Keratinocyte (primary cell): ENCODE measurements at regions not wholly inside any gene's neighbourhood (a gene's known extent, or its start where the extent isn't known, plus 50 kb on each side); places are given as distances from the start of the nearest gene placed in this dataset.

Source experiments
- DNase-seq: peaks from one replicate; pipeline ENCODE4 v3.0.0-alpha.2; 2011; ENCODE audit warnings: low read depth, missing footprints, low spot score
- FAIRE-seq: peaks from 2 replicates; lab custom pipeline; 2011; peaks lifted over from hg19 to GRCh38; lab: Jason Lieb, UNC
- H2AFZ ChIP-seq: 2 replicates; pipeline ENCODE4 v1.6.0; 2012; ENCODE audit warnings: low read length, control low read depth, inconsistent platforms; ENCODE audit not compliant: control insufficient read depth
- H3K27ac ChIP-seq: 2 replicates; pipeline ENCODE4 v1.5.1; 2011; ENCODE audit warnings: low read length; ENCODE audit not compliant: control insufficient read depth, insufficient read depth
- H3K27me3 ChIP-seq: 3 replicates; pipeline ENCODE4 v1.6.0; 2011; ENCODE audit warnings: low read length; ENCODE audit not compliant: control insufficient read depth, insufficient read depth; ENCODE audit errors: extremely low read depth
- H3K36me3 ChIP-seq, 2 experiments: 2 replicates in 1 of 2; 3 replicates in 1 of 2; pipeline ENCODE4 v1.5.1; 2011; ENCODE audit warnings: low read length in 2 of 2, mild to moderate bottlenecking in 1 of 2; ENCODE audit not compliant: control insufficient read depth in 2 of 2, insufficient read depth in 2 of 2; ENCODE audit errors: extremely low read depth in 1 of 2
- H3K4me1 ChIP-seq: 3 replicates; pipeline ENCODE4 v1.5.1; 2011; ENCODE audit warnings: low read length; ENCODE audit not compliant: control insufficient read depth, insufficient read depth; ENCODE audit errors: extremely low read depth
- H3K4me2 ChIP-seq: 3 replicates; pipeline ENCODE4 v1.6.0; 2011; ENCODE audit warnings: low read depth, low read length; ENCODE audit not compliant: control insufficient read depth, insufficient read depth; ENCODE audit errors: extremely low read depth
- H3K4me3 ChIP-seq, 3 experiments: fragments of 200-600 bp in 1 of 3; sonication (generic) in 1 of 3; 2 replicates in 2 of 3; 3 replicates in 1 of 3; pipeline ENCODE4 v1.5.1; 2011 to 2016; ENCODE audit warnings: low read length in 3 of 3, mild to moderate bottlenecking in 3 of 3, control low read depth in 2 of 3, inconsistent platforms in 1 of 3, low read depth in 1 of 3, mixed read lengths in 1 of 3, mixed run types in 1 of 3, moderate library complexity in 1 of 3; ENCODE audit not compliant: control insufficient read depth in 2 of 3, insufficient read depth in 2 of 3; ENCODE audit errors: extremely low read depth in 1 of 3
- H3K79me2 ChIP-seq: 2 replicates; pipeline ENCODE4 v1.6.0; 2012; ENCODE audit warnings: low read length; ENCODE audit not compliant: control insufficient read depth, insufficient read depth
- H3K9ac ChIP-seq: 3 replicates; pipeline ENCODE4 v1.6.0; 2011; ENCODE audit warnings: low read length; ENCODE audit not compliant: control insufficient read depth, insufficient read depth; ENCODE audit errors: extremely low read depth
- H3K9me1 ChIP-seq: 3 replicates; pipeline ENCODE4 v1.6.0; 2011; ENCODE audit warnings: low read length; ENCODE audit not compliant: control insufficient read depth, insufficient read depth; ENCODE audit errors: extremely low read depth
- H3K9me3 ChIP-seq: 2 replicates; pipeline ENCODE4 v1.5.1; 2012; ENCODE audit warnings: low read depth, low read length; ENCODE audit not compliant: control insufficient read depth
- H4K20me1 ChIP-seq: 3 replicates; pipeline ENCODE4 v1.6.0; 2011; ENCODE audit warnings: low read length; ENCODE audit not compliant: control insufficient read depth, insufficient read depth; ENCODE audit errors: extremely low read depth
- EZH2 ChIP-seq: IDR thresholded peaks from one replicate; pipeline ENCODE4 v1.6.1; 2012; ENCODE audit warnings: inconsistent platforms, mild to moderate bottlenecking, low read length, moderate library complexity
- dilution Hi-C: fragments of 300-500 bp; cut with MboI; formaldehyde crosslinking; loops from one replicate; pipeline ENCODE4 v1.7.0; 2020; ENCODE audit warnings: low sequenced_read_pairs; ENCODE audit not compliant: extremely low pct_ligation_motif_present
- TF ChIP-seq, protein P1 (sequence below), 3 experiments: IDR thresholded peaks in 1 of 3; conservative IDR thresholded peaks in 1 of 3; optimal IDR thresholded peaks in 1 of 3; 2 replicates in 2 of 3; 3 replicates in 1 of 3; pipeline versions ENCODE3 to v1.5.1; 2011; ENCODE audit warnings: low read length in 3 of 3, mild to moderate bottlenecking in 3 of 3, moderate library complexity in 2 of 3, control low read depth in 1 of 3, inconsistent platforms in 1 of 3; ENCODE audit not compliant: insufficient read depth in 2 of 3; ENCODE audit errors: extremely low read depth in 1 of 3

DNA sequence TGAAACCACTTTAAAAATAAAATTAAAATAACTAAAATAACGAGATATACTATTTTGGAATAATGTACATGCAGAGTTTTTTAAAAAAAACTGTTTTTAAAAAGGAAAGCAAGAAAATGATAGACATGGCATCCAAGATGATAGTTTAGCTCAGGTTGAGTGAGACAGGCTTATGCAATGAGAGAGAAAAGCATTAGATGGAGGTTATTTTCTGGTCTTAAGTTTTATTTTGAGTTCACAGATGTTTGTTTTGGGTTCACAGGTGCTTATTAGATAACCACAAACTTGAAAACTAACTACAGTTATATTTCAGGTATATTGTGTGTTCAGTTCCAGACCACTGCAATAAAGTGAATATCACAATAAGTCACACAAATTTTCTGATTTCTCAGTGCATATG, 413.6 kb upstream of the TMCO5A start:
- Histone ChIP-seq H3K9me1 (no peaks in the 10 kb centered on the region), H3K4me1 (no peaks in the 10 kb centered on the region), H3K36me3 (no peaks in the 10 kb centered on the region), H3K9ac (no peak overlapping the region), H3K79me2 (no peaks in the 10 kb centered on the region), H4K20me1 (no peaks in the 10 kb centered on the region), H3K27me3 (no peaks in the 10 kb centered on the region), H3K9me3 (no peaks in the 10 kb centered on the region), H3K4me3 (no peak overlapping the region), H3K27ac (no peak overlapping the region), H3K4me2 (no peak overlapping the region), H2AFZ (no peak overlapping the region)
- DNase-seq (no peak), FAIRE-seq (no peak)
- dilution Hi-C loops: no loop called here
- no peak for TF ChIP-seq EZH2
- TF ChIP-seq, protein P1, sequence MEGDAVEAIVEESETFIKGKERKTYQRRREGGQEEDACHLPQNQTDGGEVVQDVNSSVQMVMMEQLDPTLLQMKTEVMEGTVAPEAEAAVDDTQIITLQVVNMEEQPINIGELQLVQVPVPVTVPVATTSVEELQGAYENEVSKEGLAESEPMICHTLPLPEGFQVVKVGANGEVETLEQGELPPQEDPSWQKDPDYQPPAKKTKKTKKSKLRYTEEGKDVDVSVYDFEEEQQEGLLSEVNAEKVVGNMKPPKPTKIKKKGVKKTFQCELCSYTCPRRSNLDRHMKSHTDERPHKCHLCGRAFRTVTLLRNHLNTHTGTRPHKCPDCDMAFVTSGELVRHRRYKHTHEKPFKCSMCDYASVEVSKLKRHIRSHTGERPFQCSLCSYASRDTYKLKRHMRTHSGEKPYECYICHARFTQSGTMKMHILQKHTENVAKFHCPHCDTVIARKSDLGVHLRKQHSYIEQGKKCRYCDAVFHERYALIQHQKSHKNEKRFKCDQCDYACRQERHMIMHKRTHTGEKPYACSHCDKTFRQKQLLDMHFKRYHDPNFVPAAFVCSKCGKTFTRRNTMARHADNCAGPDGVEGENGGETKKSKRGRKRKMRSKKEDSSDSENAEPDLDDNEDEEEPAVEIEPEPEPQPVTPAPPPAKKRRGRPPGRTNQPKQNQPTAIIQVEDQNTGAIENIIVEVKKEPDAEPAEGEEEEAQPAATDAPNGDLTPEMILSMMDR (optimal IDR thresholded peaks at IDR 0.05 in 1 of 3, IDR thresholded peaks at IDR 0.05 in 1 of 3, conservative IDR thresholded peaks at IDR 0.05 in 1 of 3; ENCODE audit: extremely low read depth in 1 of 3, insufficient read depth in 2 of 3, low read length in 3 of 3): no peak

DNA sequence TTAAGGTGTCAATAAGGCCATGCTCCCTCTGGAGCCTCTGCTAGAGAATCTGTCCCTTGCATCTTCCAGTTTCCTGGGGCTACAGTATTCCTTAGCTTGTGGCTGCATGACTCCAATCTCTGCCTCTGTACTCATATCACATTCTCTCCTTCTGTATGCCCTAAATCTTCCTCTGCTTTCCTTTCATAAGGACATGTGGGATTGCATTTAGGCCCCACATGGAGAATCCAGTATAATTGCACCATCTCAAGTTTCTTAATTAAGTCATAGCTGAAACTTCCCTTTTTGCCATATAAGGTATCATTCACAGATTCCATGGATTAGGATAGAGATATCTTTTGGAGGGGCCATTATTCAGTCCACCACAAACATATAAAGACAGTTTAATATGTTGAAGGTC, 409.8 kb upstream of the TMCO5A start:
- dilution Hi-C loops: no loop called here

More for the DNA sequence above, 409.8 kb upstream of the TMCO5A start:
- DNase-seq (no peak), FAIRE-seq (no peak)
- TF ChIP-seq, protein P1 (optimal IDR thresholded peaks at IDR 0.05 in 1 of 3, IDR thresholded peaks at IDR 0.05 in 1 of 3, conservative IDR thresholded peaks at IDR 0.05 in 1 of 3; ENCODE audit: extremely low read depth in 1 of 3, insufficient read depth in 2 of 3, low read length in 3 of 3): no peak
- no peak for TF ChIP-seq EZH2
- no peak overlapping the region for H3K4me2 ChIP-seq
- H3K9me1 ChIP-seq: no peaks in the 10 kb centered on the region
- no peaks in the 10 kb centered on the region for H3K27me3 ChIP-seq
- H3K4me3 ChIP-seq: no peak overlapping the region
- H3K79me2 ChIP-seq: no peaks in the 10 kb centered on the region
- H3K9me3 ChIP-seq: no peaks in the 10 kb centered on the region
- no peak overlapping the region for H3K27ac ChIP-seq
- H3K4me1 ChIP-seq: no peaks in the 10 kb centered on the region
- no peak overlapping the region for H2AFZ ChIP-seq
- H4K20me1 ChIP-seq: no peaks in the 10 kb centered on the region
- H3K9ac ChIP-seq: no peak overlapping the region
- no peaks in the 10 kb centered on the region for H3K36me3 ChIP-seq
